ENCODE measurements at regions not wholly inside any gene's neighbourhood (a gene's known extent, or its start where the extent isn't known, plus 50 kb on each side); places are given as distances from the start of the nearest gene placed in this dataset.
A peak's percentile ranks its signal among the peaks of the same experiment; 100 is the strongest.

DNA sequence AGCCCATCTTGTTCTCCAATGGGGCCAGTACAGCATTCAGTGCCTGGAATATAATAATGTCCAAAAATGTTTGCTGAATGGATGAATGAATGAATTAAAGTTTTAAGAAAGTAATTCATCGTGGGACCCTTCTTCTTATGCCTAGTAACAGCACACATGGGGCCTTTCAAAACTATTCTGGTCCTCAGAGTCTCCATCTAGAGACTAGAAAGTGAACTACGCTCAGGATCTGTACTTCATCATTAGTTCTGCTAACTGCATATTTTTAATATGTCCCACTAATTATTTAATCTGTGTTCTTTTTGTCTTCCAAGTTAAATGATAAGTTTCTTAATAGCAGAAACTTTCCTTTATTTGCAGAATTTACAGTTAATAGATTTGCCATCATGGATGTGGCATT is 172.5 kb downstream of the SMAD2 start:
- no peak for DNase-seq (ENCODE audit: low read depth in 2 of 2)

DNA sequence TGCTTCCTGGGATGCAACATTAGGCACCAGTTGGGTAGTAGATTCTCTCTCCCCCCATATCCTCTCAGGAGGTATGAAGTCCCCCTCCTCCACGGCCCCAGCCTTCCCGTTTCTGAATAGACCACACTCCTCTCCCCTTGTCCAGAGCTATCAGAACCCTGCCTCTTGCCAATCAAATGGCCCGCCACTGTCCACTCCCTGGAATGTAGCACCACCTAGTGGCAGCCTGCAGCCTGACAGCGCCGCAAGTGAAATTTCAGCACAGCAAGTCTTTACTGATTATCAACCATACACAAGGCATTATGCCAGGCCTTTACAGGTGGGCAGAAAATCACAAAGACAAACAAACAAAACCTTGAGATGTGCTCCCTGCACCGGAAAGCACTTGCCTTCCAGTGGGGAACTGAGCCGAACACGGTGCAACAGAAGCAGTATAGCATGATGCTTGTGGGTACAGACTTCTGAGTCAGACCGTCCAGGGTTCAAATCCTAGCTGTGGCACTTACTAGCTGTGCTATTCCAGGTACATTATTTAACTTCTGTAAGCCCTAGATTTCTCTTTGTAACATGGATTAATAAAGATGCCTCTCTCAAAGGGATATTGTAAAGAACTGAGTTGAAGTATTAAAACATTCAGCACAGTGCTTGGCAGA is 174.0 kb downstream of the SMAD2 start:
- peak in 1 of 2 donors; percentile 9 for DNase-seq (ENCODE audit: low read depth in 2 of 2)

- DNase-seq (ENCODE audit: low read depth in 2 of 2), result no peak
Measured at GRCh38 chr18:47755102-47755456, 175.4 kb downstream of the SMAD2 start.

GRCh38 chr18:47754311-47755101 is 176.0 kb downstream of the SMAD2 start:
- peak in 1 of 2 donors; percentile 17 for DNase-seq (ENCODE audit: low read depth in 2 of 2)

DNA sequence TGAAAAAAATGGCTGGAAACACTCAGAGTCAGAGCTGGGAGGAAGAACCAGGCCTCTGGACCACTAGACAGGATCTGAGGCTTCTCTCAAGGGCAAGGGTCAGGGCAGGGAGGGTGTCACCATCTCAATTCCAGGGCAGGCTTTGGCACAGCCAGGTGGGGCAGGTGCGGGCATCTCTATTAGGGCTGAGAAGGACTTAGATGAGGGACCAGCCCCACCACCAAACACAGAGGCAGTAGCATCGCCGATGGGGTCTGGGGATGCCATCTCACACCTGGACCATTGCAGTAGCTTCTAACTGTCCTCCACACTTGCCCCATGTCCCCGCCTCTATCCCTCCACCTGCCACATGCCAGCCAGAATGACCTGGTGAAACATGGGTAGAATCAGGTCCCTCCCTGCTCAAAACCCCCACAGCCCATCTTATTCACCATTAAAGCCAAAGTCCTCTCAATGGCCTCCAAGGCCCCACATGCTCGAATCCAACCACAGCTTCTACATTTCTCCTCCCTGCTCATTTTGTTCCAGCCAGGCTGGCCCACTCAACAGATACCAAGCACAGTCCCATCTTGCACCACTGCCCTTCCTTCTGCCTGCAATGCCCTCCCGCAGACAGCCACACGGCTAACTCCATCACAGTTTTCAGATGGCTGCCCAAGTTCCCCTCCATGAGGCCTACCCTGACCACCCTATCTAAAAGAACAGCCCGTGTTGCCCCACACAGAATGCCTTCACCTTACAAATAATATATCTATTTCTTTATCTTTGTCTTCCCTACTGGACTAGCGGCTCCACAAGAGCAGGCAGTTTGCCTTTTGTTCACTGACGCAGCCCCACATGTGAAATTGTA is 177.4 kb downstream of the SMAD2 start:
- no peak for DNase-seq (ENCODE audit: low read depth in 2 of 2)

- DNase-seq (ENCODE audit: low read depth in 2 of 2), result no peak
Measured at GRCh38 chr18:47750889-47751423, 179.5 kb downstream of the SMAD2 start.

GRCh38 chr18:47749600-47749973 is 180.9 kb downstream of the SMAD2 start:
- DNase-seq (ENCODE audit: low read depth in 2 of 2), result no peak

DNA sequence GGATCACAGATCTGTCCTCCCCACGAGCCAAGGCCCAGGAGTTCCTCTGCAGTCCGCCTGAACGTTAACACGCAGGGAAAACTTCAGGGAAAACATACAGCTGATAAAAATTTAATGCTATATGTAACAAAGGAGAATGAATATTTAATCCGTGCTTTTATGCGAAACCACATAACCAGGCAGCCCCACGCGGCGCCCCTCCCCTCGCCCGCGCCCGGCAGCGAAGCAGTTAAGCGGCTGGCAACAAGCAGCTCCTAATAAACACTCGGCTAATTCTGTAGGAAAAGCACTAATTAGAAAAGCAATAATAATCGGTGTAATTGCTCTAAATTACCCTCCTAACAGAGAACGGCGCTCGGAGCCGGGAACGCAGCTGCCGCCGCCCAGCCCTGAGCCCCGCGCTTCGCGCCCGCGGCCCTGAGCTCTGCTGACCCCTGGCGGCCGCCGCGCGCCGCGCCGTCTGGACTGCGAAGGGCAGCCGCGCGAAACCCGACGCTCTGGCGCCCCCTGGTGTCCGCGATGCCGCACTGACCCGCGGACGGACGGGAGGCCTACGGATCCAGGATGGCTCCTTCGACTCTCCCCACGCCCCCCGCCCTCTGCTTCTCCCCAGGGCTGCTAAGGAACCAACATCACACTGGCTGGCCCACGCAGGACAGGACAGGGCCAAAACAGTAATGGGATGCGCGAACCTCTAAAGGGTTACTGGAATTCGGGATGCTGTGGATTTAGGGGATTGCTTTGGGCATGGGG is 181.4 kb downstream of the SMAD2 start:
- DNase-seq (ENCODE audit: low read depth in 2 of 2), result peak; percentile 51 to 66

DNA sequence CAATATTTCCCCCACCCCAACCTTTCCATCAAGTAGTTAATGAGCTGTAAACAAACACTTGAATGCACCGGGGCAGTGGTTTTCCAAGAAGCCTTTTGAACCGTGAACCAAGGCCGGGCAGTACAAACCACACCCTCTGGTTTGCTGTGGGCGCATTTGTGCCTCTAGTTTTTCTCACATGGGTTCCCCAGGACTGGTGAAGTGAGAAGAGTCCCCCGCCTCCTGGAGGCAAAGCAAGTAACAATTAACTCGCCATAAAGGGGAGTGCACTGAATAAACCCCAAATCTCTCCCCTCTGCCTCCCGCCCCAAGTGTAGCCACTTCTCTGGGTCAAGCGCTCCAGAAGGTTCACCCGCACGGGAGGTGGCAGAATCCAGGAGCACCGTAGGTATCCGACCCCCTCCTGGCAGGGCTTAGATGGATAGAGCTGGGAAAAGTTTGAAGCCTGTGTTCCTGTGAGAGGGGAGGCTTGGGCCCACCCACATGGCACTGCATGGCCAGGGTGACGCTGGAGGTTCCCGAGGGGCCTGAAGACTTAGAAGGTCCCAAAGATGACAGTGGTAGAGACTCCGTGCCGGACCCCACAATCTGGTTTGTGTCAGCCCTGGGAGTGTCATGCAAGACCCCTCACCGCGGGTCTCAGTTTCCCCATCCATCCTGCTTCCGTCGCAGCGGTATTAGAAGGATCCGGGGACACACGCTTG is 182.2 kb downstream of the SMAD2 start:
- DNase-seq (ENCODE audit: low read depth in 2 of 2), result no peak

GRCh38 chr18:47747260-47747795 is 183.1 kb downstream of the SMAD2 start:
- DNase-seq (ENCODE audit: low read depth in 2 of 2), result no peak

DNA sequence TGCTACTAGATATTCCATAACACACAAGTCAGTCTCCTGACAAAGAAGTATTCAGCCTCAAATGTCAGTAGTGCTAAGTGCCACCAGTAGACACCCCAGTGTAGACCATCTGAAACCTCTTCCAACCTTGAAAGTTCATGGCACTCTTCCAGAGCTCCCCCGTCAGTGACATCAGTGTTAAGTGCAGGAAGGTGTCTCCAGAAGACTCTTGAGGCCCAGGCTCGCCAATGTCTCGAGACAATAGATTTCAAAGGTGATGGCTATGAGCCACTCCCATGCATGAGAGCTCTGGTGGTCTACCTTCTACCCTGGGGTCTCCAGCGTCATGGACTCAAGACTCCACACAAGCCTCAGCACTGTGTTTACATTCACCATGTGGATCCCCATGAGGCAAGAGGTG is 183.8 kb downstream of the SMAD2 start:
- no peak for DNase-seq (ENCODE audit: low read depth in 2 of 2)

DNA sequence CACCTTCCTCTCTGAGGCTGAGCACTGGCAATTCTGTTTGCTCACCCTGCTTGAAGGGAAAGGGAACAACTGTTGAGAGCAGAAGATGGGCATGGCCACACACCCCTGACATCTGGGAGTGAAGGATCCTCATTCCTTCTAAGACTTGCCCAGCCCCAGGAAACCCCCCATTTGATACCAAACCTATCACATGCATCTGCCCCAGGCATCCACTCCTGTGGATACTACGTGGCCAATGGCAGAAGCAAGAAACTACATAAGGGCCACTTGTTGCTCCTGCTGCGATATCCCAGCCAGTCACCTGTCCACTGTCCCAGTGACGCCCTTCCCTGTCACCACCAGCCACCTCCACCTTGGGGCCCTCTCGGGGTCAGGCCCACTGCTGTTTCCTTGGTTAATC is 185.2 kb downstream of the SMAD2 start:
- no peak for DNase-seq (ENCODE audit: low read depth in 2 of 2)

- no peak for DNase-seq (ENCODE audit: low read depth in 2 of 2)
Measured at GRCh38 chr18:47737956-47738355, 192.5 kb downstream of the SMAD2 start.

- no peak for DNase-seq (ENCODE audit: low read depth in 2 of 2)
Measured at GRCh38 chr18:47737198-47737830, 193.1 kb downstream of the SMAD2 start.

DNA sequence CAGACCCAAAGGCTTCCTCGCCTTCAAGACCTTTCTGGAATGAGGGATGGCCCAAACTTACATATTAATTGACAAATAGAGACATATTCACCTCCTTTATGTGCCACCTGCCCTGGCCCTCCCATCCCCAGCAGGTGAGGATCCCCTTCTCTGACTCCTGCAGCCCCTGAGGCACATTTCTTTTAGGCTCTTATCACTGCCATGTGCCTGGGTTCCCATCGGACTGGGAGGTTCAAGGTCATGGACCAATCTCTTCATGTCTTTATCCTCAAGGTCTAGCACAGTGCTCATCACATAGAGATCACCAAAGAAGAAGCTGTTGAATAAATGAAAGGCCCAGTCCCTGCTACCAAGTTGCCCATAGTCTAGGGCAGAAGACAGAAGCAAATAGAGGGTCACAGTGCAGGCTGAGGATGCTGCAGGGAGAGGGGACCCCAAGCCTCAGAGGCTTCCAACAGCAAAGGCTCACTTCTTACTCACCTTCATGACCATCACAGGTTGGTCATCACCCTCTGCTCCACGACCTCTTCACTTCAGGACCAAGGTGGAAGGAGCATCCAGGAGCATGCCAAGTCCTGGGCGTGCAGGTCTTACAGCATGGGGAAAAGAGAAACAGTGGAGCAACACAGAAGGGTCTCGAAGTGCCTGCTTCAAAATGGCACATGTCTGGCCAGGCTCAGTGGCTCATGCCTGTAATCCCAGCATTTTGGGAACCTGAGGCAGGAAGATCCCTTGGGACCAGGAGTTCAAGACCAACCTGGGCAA is 193.9 kb downstream of the SMAD2 start:
- DNase-seq (ENCODE audit: low read depth in 2 of 2), result no peak

DNA sequence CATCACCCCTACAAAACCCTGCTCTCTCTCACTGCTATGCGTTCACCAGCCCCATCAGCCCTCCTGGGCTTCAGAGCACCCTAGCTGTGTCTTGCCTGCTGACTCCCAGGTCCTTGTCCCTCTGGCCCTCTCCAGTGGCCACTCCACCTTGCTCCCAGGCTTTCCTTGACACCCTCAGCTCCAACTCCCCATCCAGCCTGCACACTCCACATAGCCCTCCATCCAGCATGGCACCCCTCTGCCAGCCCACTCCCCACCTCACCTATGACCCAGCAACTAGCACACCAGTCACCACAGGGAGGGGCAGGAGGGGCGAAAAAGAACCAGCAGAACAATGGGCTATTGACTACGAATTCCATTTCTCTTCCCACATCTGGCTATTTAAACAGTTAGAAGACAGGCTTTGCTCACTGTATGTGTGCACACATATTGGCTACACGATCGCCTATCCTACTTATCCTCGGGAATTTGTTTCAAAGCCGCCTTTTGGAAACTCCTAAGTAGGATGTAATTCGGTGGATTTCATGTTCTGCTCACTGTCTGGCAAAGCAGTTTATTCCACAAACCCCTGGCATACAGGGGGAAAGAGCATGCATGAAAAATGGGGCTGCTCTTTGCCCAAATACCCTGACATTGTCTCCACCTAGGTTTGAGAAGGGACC is 195.3 kb downstream of the SMAD2 start:
- DNase-seq (ENCODE audit: low read depth in 2 of 2), result no peak

- DNase-seq (ENCODE audit: low read depth in 2 of 2), result no peak
Measured at GRCh38 chr18:47731276-47731675, 199.2 kb downstream of the SMAD2 start.

DNA sequence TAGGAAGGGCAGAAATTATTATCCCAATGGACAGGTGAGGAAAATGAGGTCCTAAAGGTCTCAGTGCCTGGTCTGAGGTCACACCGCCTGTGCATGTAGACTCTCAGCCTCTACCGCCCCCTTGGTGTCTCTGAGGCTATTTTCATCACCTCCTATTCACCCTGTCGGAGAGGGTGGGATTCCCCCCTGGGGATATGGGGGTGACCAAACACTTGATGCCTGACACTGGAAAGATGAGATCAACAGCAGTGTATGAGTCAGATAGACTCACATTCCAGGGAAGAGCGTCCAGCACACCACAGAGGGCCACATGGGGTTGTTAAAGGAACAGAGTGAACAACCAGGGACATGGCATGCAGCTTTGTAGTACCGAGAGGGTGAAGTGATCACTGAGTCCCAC is 199.7 kb downstream of the SMAD2 start:
- no peak for DNase-seq (ENCODE audit: low read depth in 2 of 2)

DNA sequence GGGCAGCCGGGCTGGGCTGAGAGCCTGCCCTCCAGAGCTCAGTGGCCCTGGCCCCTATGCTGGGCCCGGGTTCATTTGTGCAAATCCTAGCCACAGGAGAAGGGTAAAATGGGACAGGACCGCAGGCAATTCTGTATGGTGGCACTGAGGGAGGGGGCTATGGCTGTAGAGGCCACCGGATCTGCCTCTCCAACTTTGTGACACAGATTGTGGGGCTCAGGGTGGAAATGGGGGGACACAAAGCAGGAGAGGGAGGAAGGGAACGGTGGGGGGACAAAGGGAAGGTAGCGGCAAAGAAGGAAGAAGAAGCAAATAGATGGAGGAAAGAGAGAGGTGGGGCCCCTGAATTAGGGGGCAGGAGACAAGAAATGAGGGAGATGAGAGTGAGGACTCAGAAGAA is 201.1 kb downstream of the SMAD2 start:
- no peak for DNase-seq (ENCODE audit: low read depth in 2 of 2)
